K562 (cell line): ENCODE measurements at regions not wholly inside any gene's neighbourhood (a gene's known extent, or its start where the extent isn't known, plus 50 kb on each side); places are given as distances from the start of the nearest gene placed in this dataset.

Experiments
- BCLAF1 ChIP-seq, 2 experiments: fragments of 450-650 bp in 1 of 2; IDR thresholded peaks; 2 replicates each; pipeline ENCODE4 v1.6.1; 2011 to 2017; ENCODE audit warnings: low read depth in 2 of 2, antibody characterized with exemption in 1 of 2, borderline replicate concordance in 1 of 2, low read length in 1 of 2, mild to moderate bottlenecking in 1 of 2, mixed read lengths in 1 of 2; ENCODE audit not compliant: control insufficient read depth in 1 of 2
- BDP1 ChIP-seq: IDR thresholded peaks from 3 replicates; pipeline ENCODE4 v1.6.1; 2011; ENCODE audit not compliant: insufficient read length, insufficient read depth
- CLOCK ChIP-seq: fragments of 250-450 bp; sonication (Bioruptor Pico); IDR thresholded peaks from 2 replicates; pipeline ENCODE4 v1.4.0; 2020; ENCODE audit warnings: mild to moderate bottlenecking, moderate library complexity, borderline replicate concordance
- DMBX1 ChIP-seq: fragments of 250-450 bp; sonication (Bioruptor Pico); IDR thresholded peaks from 2 replicates; pipeline ENCODE4 v1.8.0; 2022; ENCODE audit warnings: inconsistent platforms, mild to moderate bottlenecking, moderate library complexity, borderline replicate concordance
- EP400 ChIP-seq: fragments of 450-650 bp; IDR thresholded peaks from 2 replicates; pipeline ENCODE4 v1.6.1; 2017; ENCODE audit warnings: antibody characterized with exemption, mild to moderate bottlenecking, moderate library complexity
- ESRRA ChIP-seq: fragments of 450-650 bp; IDR thresholded peaks from 2 replicates; pipeline ENCODE4 v1.6.1; 2014; ENCODE audit warnings: low read depth, mild to moderate bottlenecking, moderate library complexity, borderline replicate concordance
- MECOM ChIP-seq: fragments of 250-450 bp; sonication (Bioruptor Pico); IDR thresholded peaks from 2 replicates; pipeline ENCODE4 v1.8.0; 2022; ENCODE audit warnings: inconsistent platforms
- MITF ChIP-seq: IDR thresholded peaks from 2 replicates; pipeline ENCODE4 v1.6.1; 2014; ENCODE audit warnings: antibody characterized with exemption
- MXI1 ChIP-seq: IDR thresholded peaks from 2 replicates; pipeline ENCODE4 v1.6.1; 2011; ENCODE audit warnings: low read depth, mild to moderate bottlenecking, improper control_type of control experiment, low read length
- NUFIP1 ChIP-seq: fragments of 450-650 bp; IDR thresholded peaks from 2 replicates; pipeline ENCODE4 v1.6.1; 2018; ENCODE audit not compliant: partially characterized antibody
- PCBP2 ChIP-seq: fragments of 200-400 bp; formaldehyde crosslinking; IDR thresholded peaks from 2 replicates; pipeline ENCODE4 v1.6.1; 2018; ENCODE audit warnings: low read length, low read depth, mild to moderate bottlenecking, moderate library complexity; ENCODE audit not compliant: poor library complexity, severe bottlenecking
- PRPF4 ChIP-seq: fragments of 200-400 bp; formaldehyde crosslinking; IDR thresholded peaks from one replicate; pipeline ENCODE4 v1.6.1; 2017; ENCODE audit warnings: low read length, low read depth, mild to moderate bottlenecking; ENCODE audit not compliant: insufficient read depth, poor library complexity, severe bottlenecking
- RBM34 ChIP-seq: fragments of 200-400 bp; formaldehyde crosslinking; IDR thresholded peaks from 2 replicates; pipeline ENCODE4 v1.6.1; 2018; ENCODE audit warnings: low read length, borderline replicate concordance; ENCODE audit not compliant: insufficient read depth
- SMARCE1 ChIP-seq: fragments of 450-650 bp; IDR thresholded peaks from 2 replicates; pipeline ENCODE4 v1.7.1; 2016; ENCODE audit warnings: mild to moderate bottlenecking
- YBX1 ChIP-seq: fragments of 450-650 bp; IDR thresholded peaks from 2 replicates; pipeline ENCODE4 v1.7.1; 2016; ENCODE audit warnings: mild to moderate bottlenecking
- ZBTB34 ChIP-seq: fragments of 250-450 bp; sonication (Bioruptor Pico); IDR thresholded peaks from 2 replicates; pipeline ENCODE4 v1.8.0; 2021; ENCODE audit warnings: mild to moderate bottlenecking, moderate library complexity
- ZKSCAN1 ChIP-seq: fragments of 150-350 bp; IDR thresholded peaks from 2 replicates; pipeline ENCODE4 v1.6.1; 2016; ENCODE audit warnings: low read depth, low read length
- ZNF354B ChIP-seq: fragments of 250-450 bp; sonication (Bioruptor Pico); IDR thresholded peaks from 2 replicates; pipeline ENCODE4 v1.4.0; 2020
- ZNF449 ChIP-seq: fragments of 250-450 bp; sonication (Bioruptor Pico); IDR thresholded peaks from 2 replicates; pipeline ENCODE4 v1.8.0; 2022; ENCODE audit warnings: moderate library complexity, mild to moderate bottlenecking, inconsistent platforms

- TF ChIP-seq PCBP2, result no peak
- TF ChIP-seq ZKSCAN1, result peak; percentile 63; the same call in 1 of the 2 replicates
- peak; percentile 41; the same call in 1 of the 2 replicates for TF ChIP-seq DMBX1 (CRISPR knock-in tag)
- TF ChIP-seq MITF, result no peak
- no peak for TF ChIP-seq MECOM (CRISPR knock-in tag)
- TF ChIP-seq RBM34, result no peak
- TF ChIP-seq YBX1, result no peak
- TF ChIP-seq MXI1, result no peak
- no peak for TF ChIP-seq BCLAF1 (IDR thresholded peaks at IDR 0.05; ENCODE audit: borderline replicate concordance in 1 of 2, control insufficient read depth in 1 of 2, low read depth in 2 of 2, low read length in 1 of 2)
- TF ChIP-seq BDP1, result no peak
- peak; percentile 76 for TF ChIP-seq SMARCE1
- TF ChIP-seq CLOCK (CRISPR knock-in tag), result no peak
- no peak for TF ChIP-seq ZNF449 (CRISPR knock-in tag)
- no peak for TF ChIP-seq ZNF354B (CRISPR knock-in tag)
- no peak for TF ChIP-seq PRPF4
- no peak for TF ChIP-seq ZBTB34 (CRISPR knock-in tag)
- no peak for TF ChIP-seq NUFIP1
- TF ChIP-seq EP400, result peak; percentile 73
- TF ChIP-seq ESRRA, result peak; percentile 84
These were observed 217.8 kb upstream of the MKLN1 start (continued) for GRCh38 chr7:131109759-131110296.
